ENCODE measurements at regions not wholly inside any gene's neighbourhood (a gene's known extent, or its start where the extent isn't known, plus 50 kb on each side); places are given as distances from the start of the nearest gene placed in this dataset.

GRCh38 chr15:91521548-91521947 lies 332.0 kb upstream of the SLCO3A1 start:
- DNase-seq (ENCODE audit: extremely low spot score, unreplicated experiment): no peak

DNA sequence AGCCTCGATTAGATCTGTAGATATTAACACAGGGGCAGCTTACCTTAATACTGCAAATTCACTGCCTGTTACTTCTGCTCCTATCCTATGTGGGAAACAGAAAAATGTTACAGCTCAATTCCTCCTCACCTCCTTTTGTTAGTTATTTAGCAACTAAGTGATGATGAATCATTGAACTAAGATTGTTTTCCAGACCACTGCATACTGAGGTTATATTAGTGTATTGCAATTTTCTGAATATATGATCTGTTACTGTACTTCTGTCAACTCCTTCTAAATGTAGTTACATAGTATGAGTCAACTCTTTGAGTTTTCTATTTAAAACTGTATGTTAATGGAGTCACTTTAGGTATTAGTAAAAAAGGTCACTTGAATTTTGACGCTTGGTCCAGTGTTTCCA lies 331.5 kb upstream of the SLCO3A1 start:
- no peaks in the 10 kb centered on the region for H3K9me3 Mint-ChIP-seq
- H3K27me3 Mint-ChIP-seq: peaks cover 7% of the 10 kb centered on the region
- H3K4me3 Mint-ChIP-seq: no peak overlapping the region
- peaks cover 4% of the 10 kb centered on the region for H3K36me3 Mint-ChIP-seq
- H3K4me1 Mint-ChIP-seq (ENCODE audit: unreplicated experiment): no peaks in the 10 kb centered on the region
- TF ChIP-seq CTCF (conservative IDR thresholded peaks at IDR 0.05): no peak
- no peak overlapping the region for H3K27ac Mint-ChIP-seq
- no peak for DNase-seq (ENCODE audit: extremely low spot score, unreplicated experiment)

More at GRCh38 chr15:91521548-91521947, 332.0 kb upstream of the SLCO3A1 start:
- no peak overlapping the region for H3K4me3 Mint-ChIP-seq
- TF ChIP-seq CTCF (conservative IDR thresholded peaks at IDR 0.05): no peak
- H3K9me3 Mint-ChIP-seq: no peaks in the 10 kb centered on the region
- H3K27me3 Mint-ChIP-seq: peaks cover 7% of the 10 kb centered on the region
- no peaks in the 10 kb centered on the region for H3K4me1 Mint-ChIP-seq (ENCODE audit: unreplicated experiment)
- H3K36me3 Mint-ChIP-seq: peaks cover 4% of the 10 kb centered on the region
- H3K27ac Mint-ChIP-seq: no peak overlapping the region

DNA sequence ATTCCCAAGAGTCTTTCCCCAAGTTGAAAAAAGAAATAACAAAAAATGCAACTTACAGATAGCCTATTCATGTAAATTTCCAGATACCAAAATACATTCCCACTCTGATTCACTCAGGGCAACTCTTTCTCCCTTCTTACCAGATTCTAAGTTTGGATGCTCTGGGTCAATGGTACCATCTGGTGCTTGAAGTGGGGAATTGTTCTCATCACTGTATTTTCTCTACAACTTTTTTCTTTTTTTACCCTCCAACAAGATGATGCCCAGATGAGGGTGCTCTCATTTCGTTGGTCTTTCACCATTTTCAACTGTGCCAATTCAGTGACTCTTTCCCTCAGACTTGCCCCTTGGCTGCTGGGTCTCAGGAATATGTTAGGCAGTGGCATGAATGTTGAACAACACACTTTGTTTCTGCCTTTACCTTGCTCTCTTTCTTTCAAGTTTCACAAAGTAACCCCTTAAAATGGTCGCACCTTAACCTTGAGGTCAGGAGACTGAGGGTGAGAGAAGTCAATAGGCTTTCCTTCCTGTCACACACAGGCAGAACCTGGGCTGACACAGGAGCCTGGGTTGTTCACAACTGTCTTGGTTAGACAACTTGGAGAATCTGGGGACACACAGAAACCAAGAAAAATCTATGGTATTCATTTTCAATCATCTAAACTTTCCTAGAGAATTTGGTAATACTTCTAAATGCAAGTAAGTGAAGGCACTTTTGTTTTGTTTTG lies 330.7 kb upstream of the SLCO3A1 start:
- Mint-ChIP-seq H3K27me3 (peaks cover 3% of the 10 kb centered on the region), H3K9me3 (no peaks in the 10 kb centered on the region), H3K36me3 (peaks cover 4% of the 10 kb centered on the region), H3K27ac (no peak overlapping the region), H3K4me1 (ENCODE audit: unreplicated experiment) (no peaks in the 10 kb centered on the region), H3K4me3 (no peak overlapping the region)
- no peak for DNase-seq (ENCODE audit: extremely low spot score, unreplicated experiment)
- peak; percentile 29 for TF ChIP-seq CTCF (conservative IDR thresholded peaks at IDR 0.05)

DNA sequence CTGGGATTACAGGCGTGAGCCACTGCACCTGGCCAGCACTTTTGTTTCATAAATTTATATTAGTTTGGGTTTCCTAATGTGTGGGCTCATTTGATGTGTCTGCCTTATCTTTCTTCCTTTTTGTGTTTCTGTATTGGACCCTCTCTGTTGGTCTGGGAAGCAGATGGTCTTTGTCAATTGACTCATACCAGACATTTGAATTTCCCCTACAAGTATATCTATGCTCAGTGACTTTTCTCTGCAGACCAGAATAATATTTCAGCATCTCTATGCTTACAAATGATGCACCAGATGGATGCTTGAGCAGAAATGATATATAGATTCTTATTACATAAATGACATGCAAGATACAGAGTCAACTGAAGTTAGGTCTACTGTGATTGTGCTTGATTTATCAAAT lies 329.9 kb upstream of the SLCO3A1 start:
- Mint-ChIP-seq H3K4me1 (ENCODE audit: unreplicated experiment) (no peaks in the 10 kb centered on the region), H3K9me3 (no peaks in the 10 kb centered on the region), H3K27me3 (peaks cover 3% of the 10 kb centered on the region), H3K27ac (no peak overlapping the region), H3K36me3 (peaks cover 4% of the 10 kb centered on the region), H3K4me3 (no peak overlapping the region)
- DNase-seq (ENCODE audit: extremely low spot score, unreplicated experiment): no peak
- no peak for TF ChIP-seq CTCF (conservative IDR thresholded peaks at IDR 0.05)

DNA sequence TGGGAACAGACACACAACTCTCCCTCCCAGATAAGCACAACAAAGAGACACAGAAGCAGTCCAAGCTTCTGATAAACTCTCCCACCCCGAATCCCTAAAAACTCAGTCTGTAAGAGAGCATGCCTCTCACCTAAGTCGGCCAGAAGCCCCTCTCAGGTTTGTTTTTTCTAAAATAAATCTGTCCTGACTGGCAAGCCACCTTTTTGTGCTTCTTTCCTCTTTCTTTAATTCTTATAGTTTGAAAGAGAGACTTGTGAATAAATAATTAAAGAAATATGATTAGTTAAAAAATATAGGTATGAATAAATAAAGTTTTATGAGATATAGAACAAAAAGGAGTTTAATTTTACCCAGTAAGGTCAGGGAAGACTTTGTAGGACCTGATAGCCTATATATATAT lies 329.0 kb upstream of the SLCO3A1 start:
- no peak overlapping the region for H3K4me3 Mint-ChIP-seq
- DNase-seq (ENCODE audit: extremely low spot score, unreplicated experiment): no peak
- no peaks in the 10 kb centered on the region for H3K4me1 Mint-ChIP-seq (ENCODE audit: unreplicated experiment)
- no peak overlapping the region for H3K27ac Mint-ChIP-seq
- no peaks in the 10 kb centered on the region for H3K9me3 Mint-ChIP-seq
- H3K27me3 Mint-ChIP-seq: peaks cover 3% of the 10 kb centered on the region
- no peak for TF ChIP-seq CTCF (conservative IDR thresholded peaks at IDR 0.05)
- H3K36me3 Mint-ChIP-seq: peaks cover 4% of the 10 kb centered on the region
